Uterus (tissue), 2 donors: ENCODE measurements at regions not wholly inside any gene's neighbourhood (a gene's known extent, or its start where the extent isn't known, plus 50 kb on each side); places are given as distances from the start of the nearest gene placed in this dataset.

Source experiments
- POLR2A ChIP-seq, 2 donors: fragments of 450-650 bp; IDR thresholded peaks; one replicate each; pipeline ENCODE4 v1.6.1; 2016; ENCODE audit warnings: antibody characterized with exemption in 2 of 2, mild to moderate bottlenecking in 1 of 2, moderate library complexity in 1 of 2
- TF ChIP-seq, protein P1 (sequence below), 4 experiments: fragments of 200-600 bp in 2 of 4; fragments of 450-650 bp in 2 of 4; sonication (generic) in 2 of 4; IDR thresholded peaks; one replicate each; pipeline ENCODE4 v1.5.1; 2016 to 2019; ENCODE audit warnings: antibody characterized with exemption in 4 of 4, mild to moderate bottlenecking in 2 of 4, moderate library complexity in 1 of 4

GRCh38 chr1:224045556-224045955 is 68.4 kb upstream of the FBXO28 start:
- TF ChIP-seq, protein P1, sequence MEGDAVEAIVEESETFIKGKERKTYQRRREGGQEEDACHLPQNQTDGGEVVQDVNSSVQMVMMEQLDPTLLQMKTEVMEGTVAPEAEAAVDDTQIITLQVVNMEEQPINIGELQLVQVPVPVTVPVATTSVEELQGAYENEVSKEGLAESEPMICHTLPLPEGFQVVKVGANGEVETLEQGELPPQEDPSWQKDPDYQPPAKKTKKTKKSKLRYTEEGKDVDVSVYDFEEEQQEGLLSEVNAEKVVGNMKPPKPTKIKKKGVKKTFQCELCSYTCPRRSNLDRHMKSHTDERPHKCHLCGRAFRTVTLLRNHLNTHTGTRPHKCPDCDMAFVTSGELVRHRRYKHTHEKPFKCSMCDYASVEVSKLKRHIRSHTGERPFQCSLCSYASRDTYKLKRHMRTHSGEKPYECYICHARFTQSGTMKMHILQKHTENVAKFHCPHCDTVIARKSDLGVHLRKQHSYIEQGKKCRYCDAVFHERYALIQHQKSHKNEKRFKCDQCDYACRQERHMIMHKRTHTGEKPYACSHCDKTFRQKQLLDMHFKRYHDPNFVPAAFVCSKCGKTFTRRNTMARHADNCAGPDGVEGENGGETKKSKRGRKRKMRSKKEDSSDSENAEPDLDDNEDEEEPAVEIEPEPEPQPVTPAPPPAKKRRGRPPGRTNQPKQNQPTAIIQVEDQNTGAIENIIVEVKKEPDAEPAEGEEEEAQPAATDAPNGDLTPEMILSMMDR (IDR thresholded peaks at IDR 0.05) = no peak
- TF ChIP-seq POLR2A (IDR thresholded peaks at IDR 0.05) = no peak
